ENCODE measurements at regions not wholly inside any gene's neighbourhood (a gene's known extent, or its start where the extent isn't known, plus 50 kb on each side); places are given as distances from the start of the nearest gene placed in this dataset.

GRCh38 chr9:134271338-134272301 lies 54.6 kb upstream of the RXRA start:
- DNase-seq (ENCODE audit: low read depth in 2 of 2), result no peak

- no peak for DNase-seq (ENCODE audit: low read depth in 2 of 2)
Observed at GRCh38 chr9:134272302-134273023, 53.8 kb upstream of the RXRA start.

DNA sequence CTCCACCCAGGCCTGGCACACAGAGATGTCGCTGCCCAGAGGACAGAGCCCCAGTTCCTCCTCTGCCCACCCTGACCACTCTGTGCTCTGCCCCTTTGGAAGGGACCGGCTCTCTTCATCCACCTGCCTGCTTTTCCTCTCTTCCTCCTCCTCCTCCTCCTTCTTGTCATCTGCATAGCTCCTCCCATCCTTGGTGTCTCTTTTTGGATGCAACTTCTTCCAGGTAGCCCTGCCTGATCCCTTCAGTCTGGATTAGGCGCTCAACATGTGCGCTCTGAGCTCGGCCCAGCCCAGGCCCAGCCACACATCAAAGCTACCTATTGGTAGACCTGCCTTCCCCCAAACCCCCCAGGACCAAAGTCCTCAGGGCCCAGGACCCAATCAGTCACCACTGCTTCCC lies 52.6 kb upstream of the RXRA start:
- no peak for DNase-seq (ENCODE audit: low read depth in 2 of 2)

DNA sequence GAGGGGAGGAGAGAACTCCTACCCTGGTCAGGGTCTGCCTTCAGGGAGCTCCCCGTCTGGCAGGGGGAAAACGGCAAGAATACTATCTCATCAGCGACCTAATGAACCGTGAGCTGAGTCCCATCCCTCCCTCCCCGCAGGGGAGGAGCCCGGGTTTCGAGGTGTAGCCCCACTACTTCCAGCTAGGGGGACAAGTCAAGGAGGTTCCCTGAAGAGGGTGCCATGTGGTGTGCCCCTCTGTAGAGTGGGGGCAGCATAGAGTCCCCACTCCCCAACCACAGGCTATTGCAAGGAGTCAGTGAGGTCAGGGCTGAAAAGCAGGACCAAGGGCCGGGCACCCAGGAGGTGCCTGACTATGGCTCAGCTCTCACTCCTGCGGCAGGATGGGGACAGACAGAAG lies 50.9 kb upstream of the RXRA start:
- DNase-seq (ENCODE audit: low read depth in 2 of 2), result no peak

DNA sequence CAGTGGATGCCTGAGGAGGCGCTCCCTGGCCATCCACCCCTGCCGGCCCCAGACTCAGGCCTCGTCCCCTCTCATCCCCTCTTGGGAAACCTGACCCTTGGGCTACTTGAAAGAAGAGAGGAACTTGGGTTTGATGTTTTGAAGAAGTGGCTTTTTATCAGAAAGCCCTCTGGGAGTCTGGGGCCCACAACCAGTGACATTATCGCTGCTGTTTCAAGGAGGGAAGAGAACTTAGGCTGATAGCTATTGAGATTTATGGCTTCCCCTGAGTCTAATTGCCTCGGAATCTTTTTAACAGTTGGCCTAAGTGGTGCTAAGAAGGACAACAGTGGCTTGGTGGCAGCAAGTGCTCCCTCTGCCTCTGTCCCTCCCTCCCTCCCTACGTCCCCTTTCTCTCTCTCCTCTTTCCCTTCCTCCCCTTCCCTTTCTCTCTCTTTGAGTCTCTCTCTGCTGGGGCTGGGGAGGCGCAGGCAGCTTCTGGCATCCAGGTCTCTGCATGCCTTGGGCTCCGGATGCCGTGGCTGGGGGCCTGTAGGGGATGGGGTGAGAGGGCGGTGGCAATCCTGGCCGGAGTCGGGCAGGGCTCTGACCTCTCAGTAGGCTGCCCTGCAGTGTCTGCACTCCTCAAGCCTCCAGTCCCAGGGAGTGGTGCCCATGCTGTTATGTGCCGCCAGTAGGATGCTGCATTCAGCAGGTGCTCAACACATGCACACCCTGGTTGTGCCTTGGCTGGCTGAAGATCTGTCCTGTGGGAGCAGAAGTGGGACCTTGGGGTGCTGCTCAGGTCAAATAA lies 49.6 kb upstream of the RXRA start:
- DNase-seq (ENCODE audit: low read depth in 2 of 2), result no peak
